ENCODE measurements at regions not wholly inside any gene's neighbourhood (a gene's known extent, or its start where the extent isn't known, plus 50 kb on each side); places are given as distances from the start of the nearest gene placed in this dataset.
A peak's percentile ranks its signal among the peaks of the same experiment; 100 is the strongest.

DNA sequence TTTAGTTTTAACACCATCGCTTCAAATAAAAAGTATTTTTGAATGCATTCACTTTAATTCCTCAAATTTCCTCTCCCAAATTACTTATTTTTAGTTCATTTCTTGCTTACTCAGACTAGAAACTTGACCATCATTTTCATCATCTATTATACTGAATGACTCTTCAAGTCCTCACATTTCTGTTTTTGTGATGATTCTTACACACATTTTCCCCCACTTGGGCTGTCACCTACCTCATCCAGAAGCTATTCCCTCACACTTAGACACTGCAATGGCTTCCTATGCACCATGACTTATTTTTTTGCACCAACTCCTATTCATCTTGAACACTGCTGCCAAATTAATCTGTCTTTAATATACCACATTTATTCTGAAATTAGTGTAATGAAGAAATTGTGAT lies 239.6 kb upstream of the DUSP10 start:
- Histone ChIP-seq H4K20me1 (ENCODE audit: insufficient read depth) (no peaks in the 10 kb centered on the region), H3K79me2 (ENCODE audit: insufficient read depth, low read length) (no peaks in the 10 kb centered on the region), H2AFZ (ENCODE audit: low read depth, low read length, poor library complexity, severe bottlenecking) (no peak overlapping the region), H3K36me3 (ENCODE audit: control insufficient read depth in 1 of 2, insufficient read depth in 2 of 2, low read length in 2 of 2) (no peaks in the 10 kb centered on the region), H3K9me2 (ENCODE audit: insufficient read depth) (no peaks in the 10 kb centered on the region; the same call in 1 of the 2 replicates), H3K9me3 (ENCODE audit: control insufficient read depth in 1 of 2, insufficient read depth in 1 of 2, low read depth in 1 of 2, low read length in 2 of 2) (no peaks in the 10 kb centered on the region), H3K4me1 (ENCODE audit: control insufficient read depth in 1 of 2, insufficient read depth in 2 of 2, low read length in 2 of 2) (no peaks in the 10 kb centered on the region), H3K9ac (ENCODE audit: low read length) (no peak overlapping the region), H3K4me2 (ENCODE audit: low read length) (no peak overlapping the region), H3K27me3 (ENCODE audit: insufficient read depth, low read length) (no peaks in the 10 kb centered on the region), H3K27ac (ENCODE audit: low read depth, low read length) (no peak overlapping the region), H3K4me3 (replicated peaks in 1 of 2; ENCODE audit: low read depth in 1 of 2, low read length in 2 of 2) (no peak overlapping the region)
- TF ChIP-seq TCF7L2 (IDR thresholded peaks at IDR 0.05; ENCODE audit: borderline replicate concordance, extremely low read depth, insufficient read depth, insufficient read length) (no peak), JUND (IDR thresholded peaks at IDR 0.05) (no peak), ELF1 (IDR thresholded peaks at IDR 0.05; ENCODE audit: borderline replicate concordance, low read depth) (no peak), SP1 (IDR thresholded peaks at IDR 0.05; ENCODE audit: low read depth) (no peak), POLR2A (IDR thresholded peaks at IDR 0.05; ENCODE audit: borderline replicate concordance, extremely low read depth, insufficient read depth, insufficient read length) (no peak)
- TF ChIP-seq, protein P1, sequence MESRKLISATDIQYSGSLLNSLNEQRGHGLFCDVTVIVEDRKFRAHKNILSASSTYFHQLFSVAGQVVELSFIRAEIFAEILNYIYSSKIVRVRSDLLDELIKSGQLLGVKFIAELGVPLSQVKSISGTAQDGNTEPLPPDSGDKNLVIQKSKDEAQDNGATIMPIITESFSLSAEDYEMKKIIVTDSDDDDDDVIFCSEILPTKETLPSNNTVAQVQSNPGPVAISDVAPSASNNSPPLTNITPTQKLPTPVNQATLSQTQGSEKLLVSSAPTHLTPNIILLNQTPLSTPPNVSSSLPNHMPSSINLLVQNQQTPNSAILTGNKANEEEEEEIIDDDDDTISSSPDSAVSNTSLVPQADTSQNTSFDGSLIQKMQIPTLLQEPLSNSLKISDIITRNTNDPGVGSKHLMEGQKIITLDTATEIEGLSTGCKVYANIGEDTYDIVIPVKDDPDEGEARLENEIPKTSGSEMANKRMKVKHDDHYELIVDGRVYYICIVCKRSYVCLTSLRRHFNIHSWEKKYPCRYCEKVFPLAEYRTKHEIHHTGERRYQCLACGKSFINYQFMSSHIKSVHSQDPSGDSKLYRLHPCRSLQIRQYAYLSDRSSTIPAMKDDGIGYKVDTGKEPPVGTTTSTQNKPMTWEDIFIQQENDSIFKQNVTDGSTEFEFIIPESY (IDR thresholded peaks at IDR 0.05; ENCODE audit: extremely low read depth, insufficient replicate concordance, low read length), result no peak
- no peak for ATAC-seq
- RAD21 ChIA-PET (ENCODE audit: low non-redundant PET in 1 of 2, low total read pairs in 2 of 2, uncharacterized antibody in 2 of 2, unreplicated experiment in 2 of 2), result no interaction called here
- no peak for DNase-seq (ENCODE audit: low read depth, low spot score)
- BruUV-seq (replicated peaks), result no TSS peak
- CTCF ChIA-PET, result interaction anchor here (0.9 kb wide), 1 partner anchor 10 kb away, joined by 3 read pairs; no protein-coding TSS in a partner anchor
- intact Hi-C loops (cut with micrococcal nuclease), result loop anchor here (10.0 kb wide), 1 partner anchor 473 kb away; no protein-coding TSS in a partner anchor
- POLR2A ChIA-PET, result no interaction called here

DNA sequence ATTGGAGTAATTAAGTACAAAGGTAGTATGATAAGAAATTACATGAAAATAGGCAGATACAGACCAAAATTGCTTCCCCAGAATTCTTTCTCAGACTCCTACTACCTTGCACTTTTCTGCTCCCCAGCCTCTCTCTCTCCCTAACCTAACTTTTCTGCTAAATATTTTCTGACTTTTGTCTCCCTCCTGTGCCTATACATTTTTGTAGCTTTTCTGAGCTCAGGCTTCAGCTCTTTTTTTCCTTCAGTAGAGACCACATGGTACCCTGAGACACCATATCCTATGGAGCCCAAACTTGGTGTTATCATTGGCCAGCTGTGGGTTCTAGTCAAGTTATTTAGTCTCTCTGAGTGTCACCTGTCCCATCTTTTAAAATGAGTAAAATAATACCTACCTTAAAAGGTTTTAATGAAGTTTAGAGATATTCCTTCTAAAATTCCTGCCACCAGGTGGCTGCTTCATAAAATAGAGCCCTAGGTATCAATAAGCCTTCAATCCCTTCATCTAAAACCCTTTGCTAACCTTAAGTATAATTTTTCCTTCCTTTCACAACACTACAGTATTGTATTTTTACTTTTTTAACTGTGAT lies 237.6 kb upstream of the DUSP10 start:
- H3K27ac ChIP-seq (ENCODE audit: low read depth, low read length), result no peak overlapping the region
- no TSS peak for BruUV-seq (replicated peaks)
- CTCF ChIA-PET, result interaction anchor here (0.6 to 1.1 kb wide), 4 partner anchors 9 to 501 kb away, joined by 3 to 4 read pairs (median 3); no protein-coding TSS in a partner anchor
- no peak for TF ChIP-seq ZNF274 (IDR thresholded peaks at IDR 0.05; ENCODE audit: low read depth, low read length)
- no peak for TF ChIP-seq SIN3A (IDR thresholded peaks at IDR 0.05; ENCODE audit: low read depth)
- peak; percentile 35 for TF ChIP-seq RAD21 (IDR thresholded peaks at IDR 0.05; ENCODE audit: low read depth)
- TF ChIP-seq CBX3 (IDR thresholded peaks at IDR 0.05; ENCODE audit: low read depth), result no peak
- TF ChIP-seq, protein P1 (IDR thresholded peaks at IDR 0.05; ENCODE audit: extremely low read depth, insufficient replicate concordance, low read length), result no peak
- TF ChIP-seq EGR1 (IDR thresholded peaks at IDR 0.05; ENCODE audit: low read depth), result no peak
- TF ChIP-seq, protein P2, sequence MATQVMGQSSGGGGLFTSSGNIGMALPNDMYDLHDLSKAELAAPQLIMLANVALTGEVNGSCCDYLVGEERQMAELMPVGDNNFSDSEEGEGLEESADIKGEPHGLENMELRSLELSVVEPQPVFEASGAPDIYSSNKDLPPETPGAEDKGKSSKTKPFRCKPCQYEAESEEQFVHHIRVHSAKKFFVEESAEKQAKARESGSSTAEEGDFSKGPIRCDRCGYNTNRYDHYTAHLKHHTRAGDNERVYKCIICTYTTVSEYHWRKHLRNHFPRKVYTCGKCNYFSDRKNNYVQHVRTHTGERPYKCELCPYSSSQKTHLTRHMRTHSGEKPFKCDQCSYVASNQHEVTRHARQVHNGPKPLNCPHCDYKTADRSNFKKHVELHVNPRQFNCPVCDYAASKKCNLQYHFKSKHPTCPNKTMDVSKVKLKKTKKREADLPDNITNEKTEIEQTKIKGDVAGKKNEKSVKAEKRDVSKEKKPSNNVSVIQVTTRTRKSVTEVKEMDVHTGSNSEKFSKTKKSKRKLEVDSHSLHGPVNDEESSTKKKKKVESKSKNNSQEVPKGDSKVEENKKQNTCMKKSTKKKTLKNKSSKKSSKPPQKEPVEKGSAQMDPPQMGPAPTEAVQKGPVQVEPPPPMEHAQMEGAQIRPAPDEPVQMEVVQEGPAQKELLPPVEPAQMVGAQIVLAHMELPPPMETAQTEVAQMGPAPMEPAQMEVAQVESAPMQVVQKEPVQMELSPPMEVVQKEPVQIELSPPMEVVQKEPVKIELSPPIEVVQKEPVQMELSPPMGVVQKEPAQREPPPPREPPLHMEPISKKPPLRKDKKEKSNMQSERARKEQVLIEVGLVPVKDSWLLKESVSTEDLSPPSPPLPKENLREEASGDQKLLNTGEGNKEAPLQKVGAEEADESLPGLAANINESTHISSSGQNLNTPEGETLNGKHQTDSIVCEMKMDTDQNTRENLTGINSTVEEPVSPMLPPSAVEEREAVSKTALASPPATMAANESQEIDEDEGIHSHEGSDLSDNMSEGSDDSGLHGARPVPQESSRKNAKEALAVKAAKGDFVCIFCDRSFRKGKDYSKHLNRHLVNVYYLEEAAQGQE (IDR thresholded peaks at IDR 0.05; ENCODE audit: low read depth), result no peak
- TF ChIP-seq POLR2A (IDR thresholded peaks at IDR 0.05; ENCODE audit: borderline replicate concordance, extremely low read depth, insufficient read depth, insufficient read length), result no peak

More for the DNA sequence above, 237.6 kb upstream of the DUSP10 start:
- intact Hi-C loops (cut with micrococcal nuclease), result loop anchor here (10.0 kb wide), 1 partner anchor 475 kb away; no protein-coding TSS in a partner anchor
- Histone ChIP-seq H4K20me1 (ENCODE audit: insufficient read depth) (no peaks in the 10 kb centered on the region), H3K27me3 (ENCODE audit: insufficient read depth, low read length) (no peaks in the 10 kb centered on the region), H3K79me2 (ENCODE audit: insufficient read depth, low read length) (no peaks in the 10 kb centered on the region), H3K9me3 (ENCODE audit: control insufficient read depth in 1 of 2, insufficient read depth in 1 of 2, low read depth in 1 of 2, low read length in 2 of 2) (no peaks in the 10 kb centered on the region), H3K9me2 (ENCODE audit: insufficient read depth) (no peaks in the 10 kb centered on the region), H3K9ac (ENCODE audit: low read length) (no peak overlapping the region), H3K36me3 (ENCODE audit: control insufficient read depth in 1 of 2, insufficient read depth in 2 of 2, low read length in 2 of 2) (no peaks in the 10 kb centered on the region), H3K4me1 (ENCODE audit: control insufficient read depth in 1 of 2, insufficient read depth in 2 of 2, low read length in 2 of 2) (no peaks in the 10 kb centered on the region), H3K4me3 (replicated peaks in 1 of 2; ENCODE audit: low read depth in 1 of 2, low read length in 2 of 2) (no peak overlapping the region), H2AFZ (ENCODE audit: low read depth, low read length, poor library complexity, severe bottlenecking) (no peak overlapping the region), H3K4me2 (ENCODE audit: low read length) (no peak overlapping the region)
- ATAC-seq (peak; percentile 72), DNase-seq (ENCODE audit: low read depth, low spot score) (peak; percentile 34)
- ChIA-PET POLR2A (no interaction called here), RAD21 (ENCODE audit: low non-redundant PET in 1 of 2, low total read pairs in 2 of 2, uncharacterized antibody in 2 of 2, unreplicated experiment in 2 of 2) (no interaction called here)

Measured in HCT116 (cell line).